IMR-90 (cell line): ENCODE measurements at regions not wholly inside any gene's neighbourhood (a gene's known extent, or its start where the extent isn't known, plus 50 kb on each side); places are given as distances from the start of the nearest gene placed in this dataset.

Experiments
- ATAC-seq: fragments of 200-7000 bp; cut with Tn5 transposase; 2 replicates; pipeline ENCODE4 v1.9.1; 2020; ENCODE audit warnings: low read depth, mild to moderate bottlenecking, moderate library complexity
- BruUV-seq: library from RNA; stranded (reverse); fragments of 400-500 nt; replicated peaks from 2 replicates; lab custom pipeline; 2021; lab: Mats Ljungman, UMichigan
- CTCF ChIA-PET: fragments of 300-600 bp; formaldehyde crosslinking; extraction: SDS; loops from one replicate; lab custom pipeline; 2021; ENCODE audit warnings: antibody characterized with exemption; lab: Yijun Ruan, JAX
- POLR2A ChIA-PET: fragments of 300-600 bp; sonication (Branson Sonifier 250); formaldehyde crosslinking; loops from one replicate; lab custom pipeline; 2022; ENCODE audit warnings: antibody characterized with exemption; ENCODE audit not compliant: unreplicated experiment; lab: Charles Lee
- DNase-seq: peaks from one replicate; pipeline ENCODE4 v3.0.0; 2013
- H2AFZ ChIP-seq: replicated peaks from 2 replicates; pipeline ENCODE3; 2013; ENCODE audit warnings: low read length, mild to moderate bottlenecking; ENCODE audit not compliant: poor library complexity
- H2AK5ac ChIP-seq: 2 replicates; pipeline ENCODE4 v1.6.1; 2013; ENCODE audit warnings: low read depth, low read length, inconsistent platforms
- H2AK9ac ChIP-seq: replicated peaks from 2 replicates; pipeline ENCODE3; 2013; ENCODE audit warnings: mild to moderate bottlenecking, low read depth, low read length, moderate library complexity; ENCODE audit not compliant: poor library complexity
- H2BK120ac ChIP-seq: 2 replicates; pipeline ENCODE4 v1.6.1; 2013; ENCODE audit warnings: low read depth, low read length, inconsistent platforms
- H2BK15ac ChIP-seq: 3 replicates; pipeline ENCODE4 v1.6.1; 2013; ENCODE audit warnings: low read depth, low read length, inconsistent platforms
- H2BK20ac ChIP-seq: 2 replicates; pipeline ENCODE4 v1.6.1; 2013; ENCODE audit warnings: low read depth, mild to moderate bottlenecking, inconsistent platforms, low read length, moderate library complexity
- H2BK5ac ChIP-seq: 2 replicates; pipeline ENCODE4 v1.6.1; 2013; ENCODE audit warnings: mild to moderate bottlenecking, low read depth, low read length, inconsistent platforms; ENCODE audit not compliant: poor library complexity, severe bottlenecking
- H3K14ac ChIP-seq: replicated peaks from 2 replicates; pipeline ENCODE4 v1.6.1; 2013; ENCODE audit warnings: low read depth, low read length, inconsistent platforms
- H3K18ac ChIP-seq: 2 replicates; pipeline ENCODE4 v1.6.1; 2013; ENCODE audit warnings: low read depth, low read length, control low read depth
- H3K23ac ChIP-seq: 2 replicates; pipeline ENCODE4 v1.6.1; 2013; ENCODE audit warnings: low read depth, low read length, inconsistent platforms
- H3K27ac ChIP-seq: 2 replicates; pipeline ENCODE4 v1.5.1; 2013; ENCODE audit warnings: mild to moderate bottlenecking, control low read depth, low read length; ENCODE audit not compliant: insufficient read depth
- H3K27me3 ChIP-seq: 2 replicates; pipeline ENCODE4 v1.6.1; 2013; ENCODE audit warnings: low read length; ENCODE audit not compliant: control insufficient read depth, insufficient read depth
- H3K36me3 ChIP-seq: 2 replicates; pipeline ENCODE4 v1.6.1; 2013; ENCODE audit warnings: low read length, mixed read lengths; ENCODE audit not compliant: control insufficient read depth, insufficient read depth
- H3K4ac ChIP-seq: 2 replicates; pipeline ENCODE4 v1.6.1; 2013; ENCODE audit warnings: low read depth, low read length, inconsistent platforms
- H3K4me1 ChIP-seq: 2 replicates; pipeline ENCODE4 v1.6.1; 2013; ENCODE audit warnings: low read length, mixed read lengths; ENCODE audit not compliant: control insufficient read depth, insufficient read depth
- H3K4me2 ChIP-seq: 2 replicates; pipeline ENCODE4 v1.6.1; 2013; ENCODE audit warnings: low read depth, mild to moderate bottlenecking, control low read depth, low read length, moderate library complexity
- H3K4me3 ChIP-seq: 2 replicates; pipeline ENCODE4 v1.5.1; 2013; ENCODE audit warnings: low read depth, mild to moderate bottlenecking, control low read depth, low read length, moderate library complexity; ENCODE audit not compliant: insufficient read depth
- H3K56ac ChIP-seq: 2 replicates; pipeline ENCODE4 v1.6.1; 2013; ENCODE audit warnings: low read length, inconsistent platforms; ENCODE audit not compliant: insufficient read depth; ENCODE audit errors: extremely low read depth
- H3K79me1 ChIP-seq, 2 experiments: 2 replicates each; pipeline ENCODE4 v1.6.1; 2013; ENCODE audit warnings: low read length in 2 of 2, inconsistent platforms in 1 of 2, low read depth in 1 of 2
- H3K9ac ChIP-seq: 2 replicates; pipeline ENCODE4 v1.6.1; 2013; ENCODE audit warnings: low read depth, low read length, control low read depth
- H3K9me1 ChIP-seq: 2 replicates; pipeline ENCODE4 v1.6.1; 2013; ENCODE audit warnings: low read length, inconsistent platforms; ENCODE audit not compliant: insufficient read depth
- H3K9me3 ChIP-seq: 2 replicates; pipeline ENCODE4 v1.6.1; 2013; ENCODE audit warnings: low read length; ENCODE audit not compliant: control insufficient read depth, insufficient read depth
- H4K20me1 ChIP-seq: 2 replicates; pipeline ENCODE4 v1.6.1; 2013; ENCODE audit warnings: low read length, inconsistent platforms; ENCODE audit not compliant: insufficient read depth
- H4K5ac ChIP-seq: 2 replicates; pipeline ENCODE4 v1.6.1; 2013; ENCODE audit warnings: mild to moderate bottlenecking, low read depth, low read length, control low read depth
- H4K8ac ChIP-seq, 2 experiments: 2 replicates each; pipeline ENCODE4 v1.6.1; 2013; ENCODE audit warnings: low read depth in 2 of 2, low read length in 2 of 2, control low read depth in 1 of 2, inconsistent platforms in 1 of 2
- H4K91ac ChIP-seq: 2 replicates; pipeline ENCODE4 v1.6.1; 2013; ENCODE audit warnings: low read depth, low read length, inconsistent platforms; ENCODE audit not compliant: insufficient read depth
- BHLHE40 ChIP-seq: fragments of 150-350 bp; IDR thresholded peaks from 2 replicates; pipeline ENCODE4 v1.6.1; 2016; ENCODE audit warnings: mild to moderate bottlenecking, low read depth, low read length
- CEBPB ChIP-seq: IDR thresholded peaks from 2 replicates; pipeline ENCODE4 v1.6.1; 2012; ENCODE audit warnings: low read depth, low read length, improper control_type of control experiment
- FOS ChIP-seq: fragments of 150-350 bp; IDR thresholded peaks from 2 replicates; pipeline ENCODE4 v1.6.1; 2016; ENCODE audit warnings: low read depth, low read length
- MAFK ChIP-seq: IDR thresholded peaks from 2 replicates; pipeline ENCODE4 v1.6.1; 2012; ENCODE audit warnings: low read depth, low read length, improper control_type of control experiment
- MXI1 ChIP-seq: IDR thresholded peaks from 2 replicates; pipeline ENCODE4 v1.6.1; 2012; ENCODE audit warnings: low read depth, mild to moderate bottlenecking, low read length, moderate library complexity, borderline replicate concordance
- NFE2L2 ChIP-seq: fragments of 150-350 bp; IDR thresholded peaks from 2 replicates; pipeline ENCODE4 v1.6.1; 2016; ENCODE audit warnings: low read depth, mild to moderate bottlenecking, low read length
- POLR2A ChIP-seq: IDR thresholded peaks from 2 replicates; pipeline ENCODE4 v1.6.1; 2012; ENCODE audit warnings: mild to moderate bottlenecking, low read depth, low read length
- RAD21 ChIP-seq: IDR thresholded peaks from 2 replicates; pipeline ENCODE4 v1.6.1; 2012; ENCODE audit warnings: low read length, improper control_type of control experiment
- RCOR1 ChIP-seq: IDR thresholded peaks from 2 replicates; pipeline ENCODE4 v1.6.1; 2012; ENCODE audit warnings: mild to moderate bottlenecking, low read length, improper control_type of control experiment; ENCODE audit not compliant: insufficient replicate concordance
- RFX5 ChIP-seq: IDR thresholded peaks from 2 replicates; pipeline ENCODE4 v1.8.0; 2012; ENCODE audit warnings: low read depth, mild to moderate bottlenecking, low read length, moderate library complexity
- dilution Hi-C: fragments of 300-500 bp; cut with HindIII; formaldehyde crosslinking; loops from one replicate; pipeline ENCODE4 v1.14.3; 2018; ENCODE audit warnings: low sequenced_read_pairs; ENCODE audit not compliant: unreplicated experiment
- in situ Hi-C: fragments of 300-500 bp; cut with MboI; formaldehyde crosslinking; loops from 3 replicates; pipeline ENCODE4 v1.14.3; 2019; ENCODE audit warnings: low sequenced_read_pairs, inconsistent platforms, mixed read lengths
- intact Hi-C: fragments of 100-400 bp; cut with micrococcal nuclease; formaldehyde crosslinking; loops from 2 replicates; pipeline ENCODE4 v1.10.0; 2022
- TF ChIP-seq, protein P1 (sequence below): fragments of 150-350 bp; IDR thresholded peaks from 2 replicates; pipeline ENCODE4 v1.6.1; 2017; ENCODE audit warnings: mild to moderate bottlenecking, antibody characterized with exemption, low read length, low read depth
- TF ChIP-seq, protein P2 (sequence below): fragments of 150-350 bp; IDR thresholded peaks from 2 replicates; pipeline ENCODE4 v1.6.1; 2016; ENCODE audit warnings: low read depth, mild to moderate bottlenecking, low read length, moderate library complexity, borderline replicate concordance

DNA sequence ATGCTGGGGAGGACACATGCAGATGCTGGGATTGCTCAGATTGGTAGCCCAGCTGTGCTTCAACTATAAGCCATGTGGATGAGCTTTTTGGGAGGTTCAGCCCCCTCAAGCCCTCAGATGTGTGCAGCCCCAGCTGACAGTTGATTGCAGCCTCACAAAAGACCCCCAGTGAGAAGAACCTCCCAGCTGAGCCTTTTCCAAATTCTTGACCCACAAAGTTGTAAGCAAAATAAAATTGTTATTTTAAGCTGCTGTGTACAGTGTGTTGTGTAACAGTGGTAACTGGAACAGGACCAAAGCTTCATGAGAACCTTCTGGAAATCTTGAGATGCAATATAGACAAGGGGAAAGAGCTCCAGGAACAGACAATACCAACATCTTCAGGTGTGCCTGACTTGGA, 156.8 kb upstream of the IRX3 start:
- Histone ChIP-seq H4K8ac (no peak overlapping the region), H3K4me1 (no peaks in the 10 kb centered on the region), H2BK15ac (no peak overlapping the region), H3K9me1 (no peaks in the 10 kb centered on the region), H3K56ac (no peak overlapping the region), H3K23ac (no peak overlapping the region), H3K4me3 (no peak overlapping the region), H3K79me1 (no peaks in the 10 kb centered on the region), H2BK20ac (no peak overlapping the region), H2BK5ac (no peak overlapping the region), H4K20me1 (no peaks in the 10 kb centered on the region), H4K5ac (no peak overlapping the region), H2AK5ac (no peak overlapping the region), H3K4me2 (no peak overlapping the region), H3K4ac (no peak overlapping the region), H2BK120ac (no peak overlapping the region), H3K14ac (no peak overlapping the region), H3K27me3 (no peaks in the 10 kb centered on the region), H4K91ac (no peak overlapping the region), H3K27ac (no peak overlapping the region), H3K9me3 (no peaks in the 10 kb centered on the region), H3K18ac (no peak overlapping the region), H3K36me3 (no peaks in the 10 kb centered on the region), H2AFZ (no peak overlapping the region), H2AK9ac (no peak overlapping the region), H3K9ac (no peak overlapping the region)
- no peak for DNase-seq
- no peak for TF ChIP-seq NFE2L2
- no peak for TF ChIP-seq FOS
- no peak for TF ChIP-seq RAD21
- TF ChIP-seq MXI1 = no peak
- TF ChIP-seq, protein P1, sequence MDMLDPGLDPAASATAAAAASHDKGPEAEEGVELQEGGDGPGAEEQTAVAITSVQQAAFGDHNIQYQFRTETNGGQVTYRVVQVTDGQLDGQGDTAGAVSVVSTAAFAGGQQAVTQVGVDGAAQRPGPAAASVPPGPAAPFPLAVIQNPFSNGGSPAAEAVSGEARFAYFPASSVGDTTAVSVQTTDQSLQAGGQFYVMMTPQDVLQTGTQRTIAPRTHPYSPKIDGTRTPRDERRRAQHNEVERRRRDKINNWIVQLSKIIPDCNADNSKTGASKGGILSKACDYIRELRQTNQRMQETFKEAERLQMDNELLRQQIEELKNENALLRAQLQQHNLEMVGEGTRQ = no peak
- no peak for TF ChIP-seq CEBPB
- TF ChIP-seq, protein P2, sequence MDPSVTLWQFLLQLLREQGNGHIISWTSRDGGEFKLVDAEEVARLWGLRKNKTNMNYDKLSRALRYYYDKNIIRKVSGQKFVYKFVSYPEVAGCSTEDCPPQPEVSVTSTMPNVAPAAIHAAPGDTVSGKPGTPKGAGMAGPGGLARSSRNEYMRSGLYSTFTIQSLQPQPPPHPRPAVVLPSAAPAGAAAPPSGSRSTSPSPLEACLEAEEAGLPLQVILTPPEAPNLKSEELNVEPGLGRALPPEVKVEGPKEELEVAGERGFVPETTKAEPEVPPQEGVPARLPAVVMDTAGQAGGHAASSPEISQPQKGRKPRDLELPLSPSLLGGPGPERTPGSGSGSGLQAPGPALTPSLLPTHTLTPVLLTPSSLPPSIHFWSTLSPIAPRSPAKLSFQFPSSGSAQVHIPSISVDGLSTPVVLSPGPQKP = no peak
- no peak for TF ChIP-seq POLR2A
- TF ChIP-seq BHLHE40 = no peak
- no peak for TF ChIP-seq RCOR1
- no peak for TF ChIP-seq MAFK
- no peak for TF ChIP-seq RFX5
- ATAC-seq = no peak
- dilution Hi-C loops = no loop called here
- ChIA-PET POLR2A (no interaction called here), CTCF (no interaction called here)
- intact Hi-C loops = no loop called here
- BruUV-seq = no TSS peak
- in situ Hi-C loops = no loop called here
